Neural progenitor cell (in vitro differentiated cells): ENCODE measurements at regions not wholly inside any gene's neighbourhood (a gene's known extent, or its start where the extent isn't known, plus 50 kb on each side); places are given as distances from the start of the nearest gene placed in this dataset.

Experiments
- CTCF ChIP-seq: fragments of 200-600 bp; sonication (generic); IDR thresholded peaks from 2 replicates; pipeline ENCODE4 v1.5.1; 2017; ENCODE audit warnings: antibody characterized with exemption, mild to moderate bottlenecking
- EZH2 ChIP-seq: fragments of 200-600 bp; sonication (generic); IDR thresholded peaks from 2 replicates; pipeline ENCODE4 v1.6.1; 2017; ENCODE audit warnings: antibody characterized with exemption, mild to moderate bottlenecking, moderate library complexity

GRCh38 chr2:61770298-61770697, 83.6 kb downstream of the FAM161A start:
- no peak for TF ChIP-seq CTCF
- no peak for TF ChIP-seq EZH2
